HG02588 (cell line): ENCODE measurements at regions not wholly inside any gene's neighbourhood (a gene's known extent, or its start where the extent isn't known, plus 50 kb on each side); places are given as distances from the start of the nearest gene placed in this dataset.

ENCODE experiments used
- ATAC-seq: cut with Tn5 transposase; IDR thresholded peaks from one replicate; pipeline ENCODE4 v1.9.1; 2021; ENCODE audit warnings: mild to moderate bottlenecking, moderate library complexity; ENCODE audit not compliant: unreplicated experiment

DNA sequence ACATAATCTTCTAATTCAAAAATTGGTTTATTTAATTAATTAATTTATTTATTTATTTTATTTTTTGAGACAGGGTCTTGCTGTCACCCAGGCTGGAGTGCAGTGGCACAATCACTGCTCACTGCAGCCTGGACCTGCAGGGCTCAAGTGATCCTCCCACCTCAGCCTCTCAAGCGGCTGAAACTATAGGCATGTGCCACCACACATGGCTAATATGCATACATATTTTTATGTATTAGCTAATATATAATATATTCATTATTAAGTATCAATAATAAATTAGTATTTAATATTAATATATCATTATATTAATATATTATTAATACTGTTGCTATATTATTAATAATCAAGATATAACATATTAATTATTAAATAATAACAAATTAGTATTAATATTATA is 406.7 kb downstream of the GPATCH2 start:
- ATAC-seq, result no peak

DNA sequence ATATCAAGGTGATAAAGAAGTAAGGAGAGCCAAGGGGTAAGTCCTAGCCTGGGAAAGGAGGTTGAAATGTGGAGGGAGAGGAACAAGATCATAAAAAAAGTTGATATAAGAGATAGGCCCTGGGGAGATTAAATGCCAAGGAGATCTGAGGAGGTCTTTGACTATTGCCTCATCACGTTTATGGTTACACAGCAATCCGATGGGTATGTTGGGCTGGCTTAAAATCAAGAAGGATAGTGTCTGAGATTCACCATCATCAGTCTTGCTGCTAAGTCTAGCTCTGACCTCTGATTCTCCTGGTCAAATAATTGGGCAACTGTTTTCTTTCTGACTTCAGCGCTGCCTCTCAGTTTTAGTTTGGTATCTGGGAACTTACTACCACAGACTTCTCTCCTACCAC is 416.3 kb downstream of the GPATCH2 start:
- no peak for ATAC-seq

DNA sequence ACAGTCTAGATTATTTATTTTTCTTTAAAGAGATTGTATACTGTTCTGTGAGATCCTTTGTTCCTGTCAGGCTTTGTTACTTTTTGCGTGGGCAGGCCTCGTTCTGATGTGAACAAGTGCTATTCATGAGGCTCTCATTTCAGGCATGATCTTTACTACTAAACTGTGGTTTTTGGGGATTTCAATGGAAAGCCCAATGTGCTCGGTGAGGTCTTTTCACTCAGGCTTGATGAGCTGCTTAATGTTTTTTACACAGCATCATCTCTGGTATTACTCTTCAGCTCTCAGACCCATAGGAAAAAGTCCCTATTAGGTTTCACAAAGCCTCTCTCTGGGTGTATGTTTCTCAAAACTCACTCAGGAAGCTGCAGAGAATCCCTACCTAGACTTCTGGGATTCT is 419.4 kb downstream of the GPATCH2 start:
- ATAC-seq, result peak; percentile 86

DNA sequence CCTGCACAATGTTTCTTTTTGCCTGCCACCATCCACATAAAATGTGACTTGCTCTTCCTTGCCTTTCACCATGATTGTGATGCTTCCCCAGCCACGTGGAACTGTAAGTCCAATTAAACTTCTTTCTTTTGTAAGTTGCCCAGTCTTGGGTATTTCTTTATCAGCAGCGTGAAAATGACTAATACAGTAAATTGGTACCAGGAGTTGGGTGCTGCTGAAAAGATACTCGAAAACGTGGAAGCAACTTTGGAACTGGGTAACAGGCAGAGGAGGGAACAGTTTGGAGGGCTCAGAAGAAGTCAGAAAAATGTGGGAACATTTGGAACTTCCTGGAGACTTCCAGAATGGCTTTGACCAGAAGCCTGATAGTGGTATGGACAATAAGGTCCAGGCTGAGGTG is 425.3 kb downstream of the GPATCH2 start:
- no peak for ATAC-seq

DNA sequence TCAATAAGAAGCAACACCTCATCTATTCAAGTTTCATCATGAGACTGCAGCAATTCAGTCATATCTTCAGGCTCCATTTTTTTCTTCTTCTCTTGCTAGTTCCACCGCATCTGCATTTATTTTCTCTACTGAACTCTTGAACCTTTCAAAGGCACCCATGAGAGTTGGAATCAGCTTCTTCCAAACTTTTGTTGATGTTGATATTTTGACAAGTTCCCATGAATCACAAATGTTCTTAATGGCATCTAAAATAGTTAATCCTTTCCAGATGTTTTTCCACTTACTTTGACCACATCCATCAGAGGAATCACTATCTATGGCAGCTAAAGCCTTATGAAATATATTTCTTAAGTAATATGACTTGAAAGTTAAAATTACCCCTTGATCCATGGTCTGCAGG is 434.3 kb downstream of the GPATCH2 start:
- ATAC-seq, result no peak

DNA sequence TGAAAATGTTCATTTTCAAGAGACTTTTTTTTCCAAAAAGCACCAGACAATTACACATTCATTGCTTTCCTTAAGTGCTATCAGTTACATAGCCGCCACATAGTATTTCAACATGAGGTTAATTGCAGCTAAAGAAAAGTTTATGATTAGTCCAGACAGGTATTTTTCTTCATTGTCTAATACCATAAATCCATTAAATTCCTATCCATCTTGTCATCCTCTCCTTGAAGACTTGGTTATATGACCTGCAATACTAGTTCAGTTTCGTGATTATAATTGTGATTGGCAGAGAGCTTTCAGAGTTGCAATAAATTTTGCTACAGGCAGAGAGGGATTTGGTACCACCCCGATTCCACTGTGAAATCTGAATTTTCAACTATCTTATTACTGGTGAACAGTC is 437.7 kb downstream of the GPATCH2 start:
- no peak for ATAC-seq

DNA sequence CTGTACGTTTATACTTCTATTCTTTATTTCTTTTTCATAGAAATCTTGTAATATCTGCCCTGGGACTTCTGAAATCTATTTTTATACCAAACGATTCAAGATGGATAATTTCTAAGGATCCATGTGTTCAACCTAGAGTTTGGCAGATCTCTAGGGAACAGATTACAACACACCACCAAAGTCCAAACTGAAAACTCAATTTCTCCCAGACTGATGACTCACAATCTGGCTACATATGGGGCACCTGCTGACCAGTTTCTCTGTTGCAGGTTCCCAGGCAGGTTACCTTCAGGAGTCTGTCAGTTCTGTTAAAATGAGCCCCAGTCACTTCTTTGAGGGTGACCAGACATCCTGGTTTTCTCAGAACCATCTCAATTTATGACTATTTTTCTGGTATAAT is 439.4 kb downstream of the GPATCH2 start:
- no peak for ATAC-seq

DNA sequence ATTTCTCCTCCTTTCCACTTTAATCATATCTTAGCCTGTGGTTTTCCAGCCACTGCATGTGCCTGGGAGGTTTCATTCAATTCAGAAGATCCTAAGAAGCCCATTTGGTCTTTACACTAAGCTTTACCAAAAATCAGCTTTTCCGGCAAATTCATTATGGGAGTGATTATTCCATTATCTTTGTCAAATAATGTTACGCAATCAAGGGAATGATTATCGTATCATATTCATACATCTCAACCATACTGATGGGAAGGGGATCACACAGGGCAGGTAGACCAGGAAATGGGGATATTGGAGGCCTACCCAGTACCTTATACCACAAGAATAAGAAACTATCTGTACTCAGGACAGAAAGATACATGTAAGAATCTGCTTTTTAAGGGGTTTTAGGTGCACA is 440.5 kb downstream of the GPATCH2 start:
- no peak for ATAC-seq

DNA sequence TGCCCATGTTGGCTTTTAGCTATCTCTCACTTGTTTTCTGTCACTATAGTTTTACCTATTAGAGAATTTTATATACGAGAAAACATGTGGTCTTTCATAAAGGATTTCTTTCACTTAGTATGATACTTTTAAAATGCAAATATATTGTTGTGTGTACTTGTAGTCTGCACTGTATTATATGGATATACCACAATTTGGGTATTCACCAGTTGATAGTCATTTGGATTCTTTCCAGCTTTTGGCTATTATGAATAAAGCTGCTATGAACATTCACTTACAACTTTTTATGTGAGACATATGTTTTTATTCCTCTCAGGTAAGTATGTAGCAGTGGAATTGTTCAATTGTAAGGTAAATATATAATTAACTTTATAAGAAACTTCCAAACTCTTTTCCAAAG is 441.5 kb downstream of the GPATCH2 start:
- no peak for ATAC-seq

DNA sequence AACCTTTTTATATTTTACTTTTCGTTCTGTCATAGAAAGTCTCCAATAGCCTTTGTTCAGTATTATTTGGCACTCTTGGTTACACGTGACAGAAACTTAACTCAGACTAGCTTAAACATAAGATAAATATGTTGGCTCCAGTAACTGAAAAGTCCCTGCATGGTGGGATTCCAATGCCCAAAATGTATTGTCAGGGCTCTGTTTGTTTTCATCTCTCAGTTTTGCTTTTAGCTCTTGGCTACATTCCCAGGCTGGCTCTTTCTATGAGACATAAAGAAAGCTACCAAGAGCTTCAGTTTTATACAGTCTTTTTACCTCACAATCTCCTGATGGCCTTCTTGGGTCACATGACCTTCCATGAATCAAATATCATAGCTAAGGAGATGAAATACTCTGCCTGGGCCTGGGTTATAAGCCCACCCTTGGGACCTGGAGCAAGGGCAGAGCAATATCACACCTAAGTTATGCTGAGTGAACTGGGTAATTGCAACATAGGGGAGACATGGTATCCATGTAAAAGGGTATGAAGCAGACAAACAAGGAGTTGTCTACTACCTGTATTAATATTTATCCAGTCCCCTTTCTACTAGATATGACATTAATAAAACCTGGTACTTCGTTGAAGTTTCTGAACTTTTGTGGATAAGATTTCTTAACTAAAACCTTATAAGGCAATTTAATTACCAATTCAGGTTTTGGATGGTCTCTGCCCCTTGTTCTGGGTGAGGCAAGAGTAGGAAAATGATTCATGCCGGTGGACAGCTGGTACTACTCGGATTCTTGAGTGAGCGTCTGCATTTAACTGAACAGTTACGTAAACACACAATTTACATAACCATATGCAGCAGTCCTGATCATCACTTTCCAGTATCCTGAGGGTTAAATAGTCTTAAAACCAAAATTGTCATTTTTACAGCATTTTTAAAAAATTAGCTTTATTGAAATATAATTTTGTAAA is 442.3 kb downstream of the GPATCH2 start:
- no peak for ATAC-seq

DNA sequence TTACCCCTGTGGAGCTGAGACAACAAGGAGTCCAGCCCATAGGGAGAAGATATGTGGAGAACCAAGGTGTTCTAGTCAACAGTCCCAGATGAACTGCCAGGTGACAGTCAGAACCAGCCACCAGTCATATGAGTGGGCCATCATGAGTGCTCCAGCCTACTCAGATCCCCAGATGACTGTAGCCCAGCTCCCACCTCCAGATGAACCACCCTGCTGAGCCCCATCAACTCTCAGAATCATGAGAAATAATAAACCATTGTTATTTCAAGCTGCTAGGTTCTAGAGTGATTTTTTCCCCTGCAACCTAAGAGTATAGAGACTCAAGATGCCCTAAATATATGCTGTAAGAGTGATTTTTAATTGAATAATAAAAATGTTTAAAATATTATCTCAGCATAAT is 444.2 kb downstream of the GPATCH2 start:
- no peak for ATAC-seq

DNA sequence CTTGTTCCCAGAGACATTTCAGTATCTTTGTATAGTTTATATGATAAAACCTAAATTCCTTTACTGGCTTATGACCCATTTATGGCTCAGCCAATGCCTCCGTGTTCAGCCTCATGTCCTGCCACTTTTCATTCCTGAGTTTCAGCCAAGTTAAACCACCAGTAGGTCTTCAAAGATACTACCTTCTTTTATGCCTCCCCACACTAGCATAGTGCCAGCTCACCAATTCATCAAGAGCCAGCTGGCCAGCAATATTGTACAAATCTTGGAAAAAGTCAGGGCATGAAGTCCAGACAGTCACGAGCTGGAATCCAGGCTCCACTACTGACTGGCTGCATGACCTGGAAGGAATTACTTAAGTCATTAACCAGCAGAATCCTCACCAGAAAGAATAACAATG is 446.0 kb downstream of the GPATCH2 start:
- no peak for ATAC-seq

DNA sequence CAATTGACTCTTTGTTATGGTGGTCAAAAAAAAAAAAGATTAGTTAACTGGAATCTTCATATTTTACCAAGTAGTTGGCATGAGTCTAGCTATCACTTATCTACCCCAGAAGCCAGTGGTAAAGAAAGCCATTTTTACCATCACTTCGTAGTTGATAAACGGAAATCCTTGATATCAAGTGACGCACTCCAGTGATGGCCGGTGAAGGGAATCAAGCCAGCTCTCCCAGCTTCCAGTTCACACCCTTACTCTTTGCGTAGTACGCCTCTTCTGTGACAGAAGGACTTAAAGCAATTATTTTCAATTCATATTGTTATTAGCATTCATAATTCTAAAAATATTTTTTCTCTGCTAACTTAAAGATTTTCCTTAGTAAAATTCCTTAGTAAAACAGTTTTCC is 447.9 kb downstream of the GPATCH2 start:
- ATAC-seq, result no peak

DNA sequence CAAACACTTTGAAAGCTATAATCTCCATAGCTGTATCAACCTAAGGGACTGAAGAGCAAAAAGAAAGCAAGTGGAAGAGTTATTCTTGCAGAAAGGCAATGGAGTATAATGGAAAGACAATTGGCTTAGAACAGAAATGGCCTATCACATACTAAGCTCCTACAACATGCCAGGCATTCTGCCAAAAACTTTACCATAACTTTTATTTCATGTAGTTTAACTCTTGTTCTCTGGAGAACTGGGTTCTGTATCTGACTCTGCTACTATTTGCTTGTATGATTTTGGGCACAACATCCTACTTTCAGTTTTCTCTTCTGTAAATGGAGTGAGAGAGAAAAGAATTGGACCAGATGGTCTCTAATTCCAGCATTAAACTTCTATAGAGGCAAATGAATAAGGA is 449.1 kb downstream of the GPATCH2 start:
- ATAC-seq, result no peak

DNA sequence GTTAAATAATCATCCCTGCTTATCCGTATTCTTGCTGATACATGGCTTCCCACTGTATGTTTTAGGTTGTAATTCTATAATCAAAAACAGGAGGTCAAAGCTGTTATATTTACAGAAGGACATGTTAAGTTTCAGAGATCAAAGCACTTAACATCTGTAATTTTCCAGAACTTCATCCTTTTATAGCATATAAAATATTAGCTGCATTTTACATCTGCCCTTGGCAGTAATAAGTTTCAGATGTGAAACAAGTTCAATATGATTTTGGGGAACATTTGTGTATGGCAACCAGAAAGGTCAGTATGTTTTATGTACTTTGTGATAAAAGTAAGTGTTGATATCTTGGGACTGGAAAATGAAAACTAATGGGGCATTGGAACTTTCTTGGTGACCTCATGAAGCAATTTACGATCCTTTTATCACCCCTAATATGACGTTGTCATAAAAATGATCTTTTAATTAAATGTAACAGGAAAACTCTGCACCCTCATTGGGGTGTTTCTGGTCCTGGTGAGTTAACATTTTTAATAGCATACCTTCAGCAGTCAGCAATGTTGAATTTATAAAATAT is 449.6 kb downstream of the GPATCH2 start:
- ATAC-seq, result no peak

DNA sequence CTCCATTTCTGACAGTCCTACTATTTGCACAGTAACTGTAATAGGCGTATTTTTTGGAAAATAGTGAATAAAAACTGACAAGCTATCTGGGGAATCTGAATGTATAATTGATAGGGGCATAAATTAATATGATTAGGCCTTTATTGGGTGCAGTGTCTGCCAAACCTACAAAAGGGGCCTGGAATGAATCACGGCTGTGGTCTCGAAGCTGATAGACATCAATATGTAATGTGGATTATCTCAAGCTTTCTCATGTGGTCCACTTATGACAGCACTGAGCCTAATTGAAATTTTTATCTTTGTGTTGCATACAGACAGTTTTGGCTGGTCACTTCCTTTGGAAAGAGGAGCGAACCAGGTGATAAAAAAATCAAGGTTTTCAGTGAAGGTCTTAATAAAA is 450.4 kb downstream of the GPATCH2 start:
- ATAC-seq, result no peak

DNA sequence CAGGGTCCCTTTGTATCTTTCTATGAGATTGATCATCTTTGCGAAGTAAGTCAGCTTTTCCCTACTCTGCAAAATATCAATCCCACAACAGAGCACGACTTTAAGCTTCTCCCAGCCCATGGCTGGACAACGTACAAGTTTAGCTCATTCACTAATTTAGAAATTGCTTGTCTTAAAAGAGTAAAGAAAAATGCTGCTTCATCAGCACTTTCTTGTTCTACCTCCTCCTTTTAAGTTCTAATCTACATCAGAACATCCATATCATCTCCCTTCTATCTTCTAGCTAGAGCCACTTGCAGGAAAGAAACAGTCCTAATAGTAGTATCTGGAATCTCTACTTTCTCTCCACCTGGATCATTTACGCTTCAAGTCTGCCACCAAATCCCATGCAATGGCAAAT is 441.2 kb upstream of the ESRRG start:
- ATAC-seq, result no peak

DNA sequence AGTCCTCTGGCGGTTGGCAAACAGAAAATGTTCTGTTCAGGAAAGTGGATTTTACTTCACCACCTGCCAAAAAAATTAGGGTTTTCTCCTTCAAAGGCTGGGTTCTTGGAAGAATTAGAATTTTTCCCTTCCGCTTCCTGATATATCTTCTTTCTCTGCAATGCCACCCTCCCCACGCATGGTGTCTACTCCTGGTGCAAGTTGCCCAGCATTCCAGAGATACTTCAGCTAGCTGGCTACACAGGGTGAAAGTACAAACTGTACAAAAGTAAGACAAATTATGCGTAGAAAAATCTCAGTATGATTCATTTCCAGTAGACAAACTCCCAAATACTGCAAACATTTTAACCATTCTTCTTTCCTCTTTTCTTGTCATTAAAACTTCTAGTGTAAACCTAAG is 430.1 kb upstream of the ESRRG start:
- ATAC-seq, result no peak

DNA sequence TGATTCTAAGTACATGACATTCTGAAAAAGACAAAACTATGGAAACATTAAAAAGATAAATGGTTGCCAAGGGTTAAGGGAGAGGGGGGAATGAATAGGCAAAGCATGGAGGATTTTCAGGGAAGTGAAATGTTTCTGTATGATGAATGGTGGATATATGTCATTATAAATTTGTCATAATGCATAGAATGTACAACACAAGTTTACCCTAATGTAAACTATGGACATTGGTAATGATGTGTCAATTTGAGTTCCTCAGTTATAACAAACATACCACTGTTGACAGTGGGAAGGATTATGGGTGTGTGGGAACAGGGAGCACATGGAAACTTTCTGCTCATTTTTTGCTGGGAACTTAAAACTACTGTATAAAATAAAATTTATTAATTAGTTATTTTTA is 427.1 kb upstream of the ESRRG start:
- no peak for ATAC-seq

DNA sequence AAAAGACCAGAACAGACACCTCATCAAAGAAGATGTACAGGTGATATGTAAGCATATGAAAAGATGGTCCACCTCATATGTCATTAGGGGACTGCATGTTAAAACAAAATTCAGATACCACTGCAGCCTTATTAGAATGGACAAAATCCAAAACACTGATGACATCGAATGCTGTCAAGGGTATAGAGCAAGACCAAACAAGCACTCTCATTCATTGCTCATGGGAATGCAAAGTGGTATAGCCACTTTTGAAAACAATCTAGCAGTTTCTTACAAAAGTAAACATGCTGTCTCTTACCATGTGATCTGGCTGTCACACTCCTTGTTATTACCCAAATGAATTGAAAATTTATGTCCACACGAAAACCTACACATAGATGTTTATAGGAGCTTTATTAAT is 426.6 kb upstream of the ESRRG start:
- ATAC-seq, result no peak

DNA sequence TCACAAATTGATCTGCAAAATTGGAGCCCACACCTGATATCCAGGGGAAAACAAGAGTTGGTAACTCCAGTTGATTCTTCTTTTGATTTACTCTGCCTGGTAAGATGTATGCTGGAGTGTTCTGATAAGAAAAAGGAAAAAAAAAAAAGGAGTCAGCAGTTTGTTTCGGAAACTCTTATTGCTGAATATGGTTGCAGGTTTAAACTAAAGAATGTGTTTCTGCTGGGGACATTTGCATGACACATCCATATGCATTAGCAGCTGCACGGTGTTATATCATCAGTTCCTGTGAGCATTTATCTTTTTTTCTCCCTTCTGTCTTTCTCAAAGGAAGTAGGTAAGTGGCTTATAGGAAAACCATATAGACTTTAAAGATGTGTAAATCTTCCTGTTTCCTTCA is 418.5 kb upstream of the ESRRG start:
- no peak for ATAC-seq

DNA sequence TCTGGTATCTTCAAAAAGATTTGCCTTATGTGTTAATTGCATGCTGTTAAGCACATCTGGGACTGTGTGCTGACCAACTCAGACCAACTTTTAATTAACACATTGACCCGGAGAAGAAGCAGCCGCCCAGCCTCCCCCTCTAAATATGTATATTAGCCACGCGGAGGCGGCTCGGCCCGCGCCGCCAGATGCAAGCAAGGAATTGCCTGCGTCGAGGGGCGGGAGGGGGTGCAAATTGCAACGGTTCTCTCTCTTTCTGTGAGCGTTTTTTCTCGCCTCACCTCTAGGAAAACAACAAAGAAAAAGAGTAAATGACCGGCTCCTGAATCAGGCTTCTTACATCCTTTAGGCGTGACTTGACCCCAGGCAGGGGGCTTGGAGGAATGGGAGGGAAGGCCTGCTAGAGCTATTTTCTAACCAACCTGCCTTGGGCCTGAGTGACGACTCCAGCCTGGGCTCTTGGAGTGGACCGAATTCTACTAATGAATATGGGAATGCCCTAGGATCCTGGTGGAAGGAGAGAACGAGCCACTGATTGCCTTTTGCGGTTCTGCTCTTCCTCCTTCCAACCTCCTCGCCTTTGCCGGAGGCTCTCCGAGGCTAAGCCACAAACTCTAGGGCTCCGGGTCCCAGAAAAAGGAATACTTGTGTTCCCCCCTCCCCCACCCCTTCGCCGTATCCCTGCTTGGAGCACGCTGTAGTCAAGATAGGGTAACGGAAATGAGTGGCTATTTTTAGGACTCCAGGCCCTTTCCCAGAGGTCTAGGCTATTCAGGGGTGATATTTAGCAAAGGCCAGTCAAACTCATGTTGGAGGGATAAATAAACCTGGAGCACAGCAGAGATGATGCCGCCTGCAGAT is 417.0 kb upstream of the ESRRG start:
- no peak for ATAC-seq
